NCI-H446 (cell line): ENCODE measurements at regions not wholly inside any gene's neighbourhood (a gene's known extent, or its start where the extent isn't known, plus 50 kb on each side); places are given as distances from the start of the nearest gene placed in this dataset.

Experiments
- DNase-seq, 2 experiments: peaks; one replicate each; lab custom pipeline; 2025; lab: John Stamatoyannopoulos, UW

DNA sequence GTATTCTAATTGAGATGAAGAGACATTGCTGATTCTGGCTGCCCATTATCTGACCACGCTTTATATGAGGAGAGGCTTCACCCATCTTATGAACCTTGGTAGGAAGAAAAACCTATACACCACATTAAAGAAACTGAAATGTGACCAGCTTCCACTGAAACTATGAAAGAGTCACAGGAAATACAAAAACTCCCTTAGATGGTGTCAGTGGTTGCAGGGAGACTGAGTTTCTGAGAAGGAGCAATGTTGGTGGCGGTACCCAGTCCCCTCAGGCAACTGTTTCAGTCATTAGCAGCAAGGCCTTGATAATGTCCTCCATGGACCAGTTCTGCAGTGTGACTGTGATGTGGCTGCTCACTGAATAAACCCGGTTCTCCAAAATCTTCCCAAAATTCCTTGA is 110.5 kb upstream of the FTMT start:
- no peak for DNase-seq

DNA sequence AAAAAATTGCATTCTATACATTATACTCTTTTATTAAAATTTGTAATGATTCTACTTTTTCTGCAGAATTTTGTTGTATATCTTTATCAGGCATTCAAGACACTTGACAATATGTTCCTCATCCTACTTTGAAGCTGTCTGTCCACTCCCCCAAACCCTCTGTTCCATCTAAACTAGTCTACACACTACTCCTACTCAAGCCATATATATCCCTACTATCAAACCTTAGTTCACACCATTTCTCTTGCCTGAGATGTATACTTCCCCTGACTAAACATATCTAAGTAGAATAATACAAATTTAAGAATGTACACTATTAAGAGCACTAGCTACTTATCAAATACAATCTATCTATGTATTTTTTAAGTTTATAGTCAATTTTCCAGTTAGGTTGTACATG is 107.1 kb upstream of the FTMT start:
- no peak for DNase-seq

DNA sequence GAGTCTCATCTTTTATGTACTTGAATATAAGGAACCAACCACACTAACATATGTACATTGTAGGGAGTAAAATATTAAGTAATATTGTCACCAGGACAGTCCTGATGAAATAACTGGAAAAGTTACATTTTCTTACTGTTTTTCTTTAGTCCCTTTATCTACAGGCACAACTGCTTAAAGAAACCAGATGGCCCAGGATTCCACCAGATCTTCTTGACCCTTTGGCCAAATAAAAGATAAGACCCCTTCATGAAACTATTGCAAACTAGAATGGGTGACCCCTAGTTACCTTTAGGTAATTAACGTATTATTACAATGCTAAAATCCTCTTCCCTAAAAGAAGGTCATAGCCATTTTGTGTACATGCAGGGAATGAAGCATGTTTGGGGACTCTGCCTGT is 106.3 kb upstream of the FTMT start:
- DNase-seq, result no peak

DNA sequence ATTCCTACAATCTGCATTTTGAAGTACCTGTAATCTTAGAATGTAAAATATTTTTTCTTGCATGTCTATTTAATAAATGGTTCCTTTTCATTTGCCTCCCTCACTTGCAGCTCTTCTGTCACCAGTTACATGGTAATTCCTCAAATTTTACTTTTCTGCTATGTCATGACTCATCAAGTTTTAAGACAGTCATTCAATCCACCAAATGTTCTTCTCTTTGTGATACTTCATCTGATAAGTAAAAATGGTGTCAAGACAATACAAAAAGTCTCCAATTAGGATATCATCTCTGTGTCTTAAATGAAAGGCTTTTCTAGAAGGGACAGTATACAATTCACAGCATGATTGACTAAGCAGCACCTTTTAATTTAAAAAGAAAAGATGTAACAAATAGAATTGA is 104.9 kb upstream of the FTMT start:
- no peak for DNase-seq

DNA sequence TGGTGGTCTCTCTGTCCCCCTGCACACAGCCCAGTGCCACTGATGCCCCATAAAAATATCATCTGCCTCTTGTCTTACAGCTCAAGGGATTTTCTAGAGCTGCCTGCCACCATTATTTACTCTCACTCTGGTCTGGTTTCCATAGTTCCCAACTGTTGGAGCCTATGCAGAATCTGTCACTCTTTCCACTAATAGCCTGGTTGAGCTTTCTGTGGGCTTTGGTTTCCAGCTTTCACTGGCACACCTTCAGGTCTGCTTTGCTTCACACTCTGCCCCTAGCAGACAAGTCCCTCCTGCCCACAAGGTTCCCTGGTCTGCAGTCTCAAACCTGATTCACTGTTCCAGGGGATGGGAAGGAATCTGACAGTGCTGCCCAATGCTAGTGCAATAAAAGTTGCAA is 103.0 kb upstream of the FTMT start:
- no peak for DNase-seq

DNA sequence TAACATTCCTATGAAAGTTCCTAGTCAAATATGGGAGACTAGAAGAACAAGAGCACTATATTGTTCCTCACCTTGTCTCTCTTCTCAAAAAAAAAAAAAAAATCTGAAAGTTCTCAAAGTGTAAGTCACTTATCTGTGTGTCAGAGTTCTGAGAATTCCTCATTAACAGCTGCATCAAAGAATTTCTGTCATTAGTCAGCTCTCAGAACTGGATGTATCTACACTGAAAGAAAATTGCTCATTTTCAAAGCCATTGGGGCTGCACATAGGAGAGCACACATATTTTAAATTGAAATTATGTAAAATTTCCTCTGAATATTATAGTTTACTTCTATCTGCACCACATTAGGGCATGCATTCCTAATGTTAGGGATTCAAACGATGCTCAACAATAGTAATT is 99.5 kb upstream of the FTMT start:
- DNase-seq, result no peak

DNA sequence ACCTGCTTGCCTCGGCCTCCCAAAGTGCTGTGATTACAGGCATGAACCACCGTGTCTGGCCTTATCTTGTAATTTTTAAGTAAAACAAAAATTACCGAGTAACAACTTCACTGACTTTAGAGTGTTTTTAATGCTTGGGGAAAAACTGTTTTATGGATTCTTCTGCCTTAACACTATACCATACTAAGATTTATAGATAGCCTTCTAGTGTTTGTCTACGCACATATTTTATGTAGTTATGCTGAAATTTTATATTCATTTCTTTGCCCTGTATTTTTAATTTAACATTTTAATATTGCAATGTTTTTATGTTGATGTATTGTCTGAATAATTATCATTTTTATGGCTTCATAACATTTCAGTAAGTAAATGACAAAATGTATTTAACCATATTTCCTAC is 96.4 kb upstream of the FTMT start:
- DNase-seq, result no peak

DNA sequence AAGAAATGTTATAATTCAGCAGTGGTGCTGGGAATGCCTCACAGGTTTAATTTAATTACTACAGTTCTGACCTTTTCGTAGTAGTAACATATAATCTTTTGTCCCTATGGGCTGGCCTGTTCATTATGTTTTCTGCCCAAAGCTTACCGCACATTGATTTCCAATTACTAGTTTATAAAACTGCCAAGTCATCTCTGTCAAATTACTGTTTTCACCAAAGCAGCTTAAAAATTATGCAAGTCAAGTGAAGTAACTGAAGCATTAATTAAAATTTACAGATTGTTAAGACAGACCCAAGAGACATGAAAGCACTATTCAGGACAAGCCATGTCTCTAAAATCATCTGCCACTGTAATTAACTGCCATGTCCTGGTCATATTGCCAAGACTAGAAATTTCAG is 93.9 kb upstream of the FTMT start:
- no peak for DNase-seq

DNA sequence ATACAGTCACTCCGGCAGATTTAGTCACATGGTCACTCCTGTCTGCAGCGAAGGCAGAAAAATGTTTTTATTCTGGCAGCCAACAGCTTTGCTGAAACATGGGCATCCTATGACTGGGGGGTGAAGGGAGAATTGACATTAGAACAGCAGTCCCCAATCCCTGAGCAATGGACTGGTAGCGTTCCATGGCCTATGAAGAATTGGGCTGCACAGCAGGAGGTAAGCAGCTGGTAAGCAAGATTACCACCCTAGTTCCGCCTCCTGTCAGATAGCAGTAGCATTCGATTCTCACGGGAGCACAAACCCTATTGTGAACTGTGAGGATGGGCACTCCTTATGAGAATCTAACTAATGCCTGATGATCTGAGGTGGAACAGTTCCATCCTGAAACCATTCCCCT is 93.1 kb upstream of the FTMT start:
- DNase-seq, result no peak

DNA sequence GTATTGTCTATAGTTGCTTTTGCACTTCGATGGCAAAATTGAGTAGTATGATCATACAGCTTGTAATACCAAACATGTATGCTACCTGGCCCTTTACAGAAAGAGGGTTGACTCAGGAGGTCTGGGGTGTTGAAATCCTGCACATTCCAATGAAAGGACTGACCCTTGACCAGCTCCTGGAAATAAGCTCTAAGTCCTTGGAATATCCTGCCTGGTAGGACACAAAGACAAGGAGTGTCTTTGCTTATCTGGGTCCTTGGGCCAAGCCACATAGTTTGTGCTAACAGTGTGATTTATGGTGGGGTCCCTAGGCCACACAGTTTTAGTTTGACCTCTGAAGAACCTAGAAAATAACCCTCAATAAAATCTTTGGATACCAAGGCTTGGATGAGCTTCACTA is 89.3 kb upstream of the FTMT start:
- no peak for DNase-seq

DNA sequence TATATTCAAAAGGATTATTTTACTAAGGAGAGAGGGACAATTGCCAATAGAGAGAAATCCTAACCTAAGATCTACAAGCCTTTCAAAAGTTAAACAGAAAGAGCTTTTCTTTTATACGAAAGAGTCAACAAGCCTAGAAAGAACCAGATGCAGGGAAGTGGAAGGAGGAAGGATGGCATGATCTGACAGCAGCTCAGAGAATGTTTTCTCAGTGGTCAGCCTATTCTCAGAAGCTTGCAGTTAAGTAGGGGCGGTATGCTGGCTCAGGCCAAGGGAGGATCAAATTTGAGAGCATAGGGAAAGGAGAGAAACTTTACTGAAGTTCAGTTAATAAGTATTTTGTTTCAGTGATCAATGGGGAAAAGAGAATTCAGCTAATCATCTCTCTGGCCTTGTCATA is 88.0 kb upstream of the FTMT start:
- no peak for DNase-seq

DNA sequence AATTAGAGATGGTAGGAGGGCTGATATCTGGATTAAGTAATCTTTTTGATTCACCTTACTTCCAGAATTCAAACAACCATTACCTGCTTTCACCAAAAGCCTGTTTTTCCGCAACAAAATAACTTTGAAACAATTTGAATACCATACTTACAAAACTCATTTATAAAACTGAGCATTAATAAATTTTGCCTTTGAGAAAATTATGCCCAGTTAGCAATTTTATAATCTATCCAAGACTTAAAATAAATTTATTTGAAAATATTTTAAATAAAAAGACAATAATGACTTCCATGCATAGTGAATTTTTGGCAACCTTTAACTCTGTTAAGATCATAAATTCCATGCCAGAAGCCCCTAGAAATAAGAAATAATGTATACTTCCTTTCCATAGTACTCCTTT is 71.3 kb upstream of the FTMT start:
- DNase-seq, result no peak

DNA sequence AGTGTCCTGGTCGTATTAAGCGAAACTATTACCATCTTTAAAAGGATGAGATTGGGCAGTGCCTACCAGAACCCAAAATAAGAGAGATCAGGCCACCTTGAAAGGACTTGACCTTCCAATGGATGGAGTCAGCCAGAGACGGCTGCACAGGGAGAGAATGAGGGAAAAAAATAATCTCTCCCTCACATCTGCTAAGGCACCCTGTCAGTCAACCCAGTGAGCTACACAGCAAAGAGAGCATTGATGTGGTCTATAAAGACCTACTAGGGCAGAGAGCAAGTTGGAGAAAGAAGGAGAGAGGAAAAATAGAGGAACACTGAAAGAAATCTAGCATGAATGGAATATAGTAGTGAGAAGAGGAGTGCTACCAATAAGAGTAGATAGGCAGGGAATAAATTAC is 68.0 kb upstream of the FTMT start:
- DNase-seq, result no peak

DNA sequence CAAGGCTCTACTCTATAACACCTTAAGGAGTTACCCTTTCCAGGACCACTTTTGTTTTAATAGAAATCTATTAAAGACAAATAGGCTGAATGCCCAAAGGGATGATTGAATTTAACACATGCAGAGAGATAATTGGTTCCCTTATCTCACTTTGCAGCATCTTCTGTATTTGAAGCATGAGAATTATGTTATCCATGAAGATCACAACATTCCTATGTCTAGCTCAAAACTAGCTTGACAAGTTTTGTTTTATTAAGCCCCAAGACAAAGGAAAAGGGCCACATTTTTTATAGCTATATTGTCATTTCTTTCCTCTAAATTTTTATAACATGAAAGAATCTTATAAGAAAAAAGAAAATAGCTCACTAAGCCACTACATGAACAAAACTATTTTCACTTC is 57.9 kb upstream of the FTMT start:
- DNase-seq, result no peak

DNA sequence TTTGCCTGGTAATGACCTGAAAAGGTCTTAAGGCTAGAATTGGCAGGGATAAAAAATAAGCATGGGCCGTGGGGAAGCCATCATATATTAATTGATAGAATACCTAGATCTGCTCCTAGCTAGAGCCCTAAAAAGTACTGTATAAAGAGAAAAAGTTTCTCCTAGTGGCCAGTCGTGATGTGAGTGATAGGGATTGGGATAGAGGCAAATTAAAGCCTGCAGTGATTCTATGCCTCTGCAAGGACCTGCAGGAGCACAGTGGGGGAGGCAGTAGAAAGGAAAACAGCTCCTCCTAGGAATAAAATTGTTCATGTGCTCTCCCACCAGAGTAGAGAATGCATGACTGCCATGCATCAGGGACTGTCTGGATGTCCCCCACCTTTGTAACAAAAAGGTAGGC is 56.2 kb upstream of the FTMT start:
- DNase-seq, result no peak

DNA sequence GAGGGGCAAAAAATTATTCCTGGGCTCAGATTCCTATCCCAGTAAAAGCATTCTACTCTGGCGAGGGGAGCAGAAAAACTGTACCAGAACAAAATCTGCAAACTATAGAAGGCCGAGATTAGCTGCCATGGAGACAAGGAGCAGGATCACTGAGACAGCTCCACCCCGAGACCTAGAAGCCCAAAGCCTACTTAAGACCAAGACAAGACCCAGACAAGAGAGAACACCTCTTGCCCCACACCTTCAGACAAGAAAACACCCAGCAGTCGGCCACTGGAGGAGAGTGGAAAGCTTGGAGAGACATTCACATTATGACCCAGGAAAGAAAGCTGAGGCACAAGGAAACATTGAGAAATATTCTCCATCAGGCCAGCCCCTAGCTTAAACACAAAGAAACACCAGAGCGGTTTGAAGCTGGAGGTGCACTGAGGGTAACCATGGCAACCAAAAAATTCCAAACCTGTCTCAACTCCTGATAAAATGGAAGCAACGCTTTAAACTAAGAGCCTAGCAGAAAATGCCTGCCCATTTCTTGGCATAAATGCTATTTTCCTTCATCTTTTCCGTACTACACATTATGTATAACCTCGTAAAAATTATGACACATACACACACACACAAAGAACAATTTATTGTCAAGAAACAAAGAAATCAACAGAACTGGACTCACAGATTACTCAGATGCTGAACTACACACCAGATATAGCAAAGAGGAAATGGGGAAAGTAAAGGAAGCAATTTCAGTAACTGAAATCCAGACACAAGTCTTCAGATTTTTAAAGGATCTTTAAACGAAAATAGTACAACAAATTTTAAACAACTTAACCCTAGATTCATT is 53.8 kb upstream of the FTMT start:
- DNase-seq, result no peak
